ENCODE measurements at regions not wholly inside any gene's neighbourhood (a gene's known extent, or its start where the extent isn't known, plus 50 kb on each side); places are given as distances from the start of the nearest gene placed in this dataset.

DNA sequence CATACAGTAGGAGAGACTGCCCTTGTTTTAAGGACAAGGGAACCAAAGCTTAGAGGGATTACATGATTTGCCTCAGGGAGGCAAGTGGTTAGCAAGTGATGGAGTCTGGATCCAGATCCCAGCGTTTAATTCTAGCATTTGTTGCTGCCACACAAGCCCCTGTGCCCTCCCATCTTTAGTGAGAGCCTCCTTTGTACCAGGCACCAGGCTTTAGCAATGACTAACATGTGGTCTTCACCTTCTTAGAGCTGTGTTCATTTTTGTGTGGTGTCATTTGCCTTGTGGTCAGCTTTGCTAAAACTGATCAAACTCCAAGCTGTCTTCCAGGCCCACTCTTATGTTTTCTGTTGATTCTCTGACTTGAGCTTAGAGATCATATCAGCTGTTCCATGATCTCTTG is 290.5 kb downstream of the RPLP1 start:
- DNase-seq (ENCODE audit: low read depth, low spot score): no peak
- ChIA-PET CTCF (no interaction called here), POLR2A (no interaction called here)
- ATAC-seq: no peak
- H3K4me1 ChIP-seq (ENCODE audit: control insufficient read depth, insufficient read depth, low read length): no peaks in the 10 kb centered on the region
- TF ChIP-seq TCF7L2 (IDR thresholded peaks at IDR 0.05; ENCODE audit: low read depth, low read length) (no peak), POLR2AphosphoS5 (IDR thresholded peaks at IDR 0.05; ENCODE audit: low read depth, low read length) (no peak), CTCF (IDR thresholded peaks at IDR 0.05) (no peak), SIN3A (IDR thresholded peaks at IDR 0.05; ENCODE audit: borderline replicate concordance, insufficient read depth, low read depth, low read length) (no peak), REST (IDR thresholded peaks at IDR 0.05; ENCODE audit: insufficient read depth in 1 of 2, low read depth in 2 of 2, low read length in 1 of 2) (no peak)
- intact Hi-C loops (cut with micrococcal nuclease; ENCODE audit: unreplicated experiment) (no loop called here), in situ Hi-C loops (cut with HindIII; ENCODE audit: low pct_unique_long_range_greater_than_20kb, low sequenced_read_pairs) (no loop called here)
- BruUV-seq (replicated peaks): no TSS peak
- H3K36me3 ChIP-seq (ENCODE audit: control insufficient read depth, insufficient read depth, low read length): no peaks in the 10 kb centered on the region
- no peaks in the 10 kb centered on the region for H3K27me3 ChIP-seq (ENCODE audit: control insufficient read depth, insufficient read depth, low read length)
- H3K4me3 ChIP-seq (ENCODE audit: low read depth in 2 of 2, low read length in 2 of 2): no peak overlapping the region
- no peak overlapping the region for H3K27ac ChIP-seq (ENCODE audit: low read length)
- H3K9me3 ChIP-seq (ENCODE audit: control insufficient read depth, insufficient read depth, low read depth, low read length): no peaks in the 10 kb centered on the region

- no peaks in the 10 kb centered on the region for H3K36me3 ChIP-seq (ENCODE audit: control insufficient read depth, insufficient read depth, low read length)
- no peak for TF ChIP-seq SIN3A (IDR thresholded peaks at IDR 0.05; ENCODE audit: borderline replicate concordance, insufficient read depth, low read depth, low read length)
- no peak for TF ChIP-seq TCF7L2 (IDR thresholded peaks at IDR 0.05; ENCODE audit: low read depth, low read length)
- no peak for TF ChIP-seq POLR2AphosphoS5 (IDR thresholded peaks at IDR 0.05; ENCODE audit: low read depth, low read length)
- TF ChIP-seq CTCF (IDR thresholded peaks at IDR 0.05): no peak
- TF ChIP-seq REST (IDR thresholded peaks at IDR 0.05; ENCODE audit: insufficient read depth in 1 of 2, low read depth in 2 of 2, low read length in 1 of 2): no peak
Measured at GRCh38 chr15:69744391-69745162, 292.0 kb downstream of the RPLP1 start.

More at GRCh38 chr15:69744391-69745162, 292.0 kb downstream of the RPLP1 start:
- intact Hi-C loops (cut with micrococcal nuclease; ENCODE audit: unreplicated experiment) (no loop called here), in situ Hi-C loops (cut with HindIII; ENCODE audit: low pct_unique_long_range_greater_than_20kb, low sequenced_read_pairs) (no loop called here)
- POLR2A ChIA-PET: interaction anchor here (0.6 kb wide), 2 partner anchors 105 to 1073 kb away, joined by 3 read pairs; no protein-coding TSS in a partner anchor
- H3K9me3 ChIP-seq (ENCODE audit: control insufficient read depth, insufficient read depth, low read depth, low read length): no peaks in the 10 kb centered on the region
- H3K4me3 ChIP-seq (ENCODE audit: low read depth in 2 of 2, low read length in 2 of 2): no peak overlapping the region
- BruUV-seq (replicated peaks): no TSS peak
- DNase-seq (ENCODE audit: low read depth, low spot score) (no peak), ATAC-seq (no peak)
- H3K27me3 ChIP-seq (ENCODE audit: control insufficient read depth, insufficient read depth, low read length): no peaks in the 10 kb centered on the region
- no peak overlapping the region for H3K27ac ChIP-seq (ENCODE audit: low read length)
- CTCF ChIA-PET: no interaction called here
- H3K4me1 ChIP-seq (ENCODE audit: control insufficient read depth, insufficient read depth, low read length): no peaks in the 10 kb centered on the region
